A549 (cell line): ENCODE measurements at regions not wholly inside any gene's neighbourhood (a gene's known extent, or its start where the extent isn't known, plus 50 kb on each side); places are given as distances from the start of the nearest gene placed in this dataset.

ENCODE experiments used
- ATAC-seq, 2 experiments: fragments of 200-7000 bp in 1 of 2; fragments of >200 bp in 1 of 2; cut with Nextera tagmentation in 1 of 2; cut with Tn5 transposase in 1 of 2; 3 replicates each; pipeline versions ENCODE4 v1.8.0 to v1.9.1; 2018 to 2020; ENCODE audit warnings: mild to moderate bottlenecking in 1 of 2, moderate library complexity in 1 of 2
- CTCF ChIA-PET: fragments of 300-600 bp; sonication (Branson Sonifier 250); formaldehyde crosslinking; extraction: SDS; loops from one replicate; lab custom pipeline; 2021; ENCODE audit warnings: antibody characterized with exemption, inconsistent platforms; lab: Yijun Ruan, JAX
- POLR2A ChIA-PET: fragments of 350-600 bp; formaldehyde crosslinking; extraction: SDS; loops from one replicate; lab custom pipeline; 2021; ENCODE audit warnings: antibody characterized with exemption, inconsistent platforms; lab: Yijun Ruan, JAX
- DNase-seq, 2 experiments: peaks; one replicate each; pipeline versions ENCODE4 v3.0.0 to v3.0.0-alpha.2; 2011 to 2016; ENCODE audit warnings: low read depth in 1 of 2, low spot score in 1 of 2
- FAIRE-seq: peaks from 2 replicates; lab custom pipeline; 2011; peaks lifted over from hg19 to GRCh38; lab: Jason Lieb, UNC
- H3K27ac ChIP-seq, 2 experiments: fragments of >200 bp; sonication (Bioruptor Twin); formaldehyde crosslinking; 3 replicates each; pipeline ENCODE4 v1.5.1; 2016 to 2017
- H3K4me1 ChIP-seq: fragments of >200 bp; sonication (Bioruptor Twin); formaldehyde crosslinking; 3 replicates; pipeline ENCODE4 v1.6.1; 2016
- H3K4me2 ChIP-seq: fragments of >200 bp; sonication (Bioruptor Twin); formaldehyde crosslinking; 3 replicates; pipeline ENCODE4 v1.6.1; 2016
- H3K4me3 ChIP-seq: fragments of >200 bp; sonication (Bioruptor Twin); formaldehyde crosslinking; 3 replicates; pipeline ENCODE4 v1.5.1; 2016
- H3K9me3 ChIP-seq: fragments of >200 bp; sonication (Bioruptor Twin); formaldehyde crosslinking; 3 replicates; pipeline ENCODE4 v1.6.1; 2016
- BHLHE40 ChIP-seq: IDR thresholded peaks from 2 replicates; pipeline ENCODE4 v1.6.1; 2012; ENCODE audit warnings: low read depth, low read length, inconsistent platforms
- CBX2 ChIP-seq: fragments of 200-600 bp; sonication (generic); IDR thresholded peaks from 2 replicates; pipeline ENCODE4 v1.6.1; 2016; ENCODE audit warnings: low read depth, mild to moderate bottlenecking, borderline replicate concordance
- CHD2 ChIP-seq: fragments of 150-350 bp; IDR thresholded peaks from 2 replicates; pipeline ENCODE4 v1.6.1; 2014; ENCODE audit warnings: low read length; ENCODE audit not compliant: partially characterized antibody
- CHD4 ChIP-seq: fragments of 200-600 bp; sonication (generic); IDR thresholded peaks from 2 replicates; pipeline ENCODE4 v1.6.1; 2016; ENCODE audit warnings: antibody characterized with exemption, mild to moderate bottlenecking, borderline replicate concordance
- CTCF ChIP-seq: fragments of >200 bp; sonication (Bioruptor Twin); formaldehyde crosslinking; IDR thresholded peaks from 3 replicates; pipeline ENCODE4 v1.5.1; 2016
- ELK1 ChIP-seq: fragments of 150-350 bp; IDR thresholded peaks from 2 replicates; pipeline ENCODE4 v1.6.1; 2014; ENCODE audit warnings: low read depth, mild to moderate bottlenecking, low read length
- FOSL2 ChIP-seq, 2 experiments: fragments of 450-650 bp in 1 of 2; fragments of >200 bp in 1 of 2; sonication (Bioruptor Twin) in 1 of 2; formaldehyde crosslinking; IDR thresholded peaks; 2 replicates each; pipeline versions ENCODE4 v1.5.0 to v1.6.1; 2016 to 2020; ENCODE audit warnings: mild to moderate bottlenecking in 1 of 2, moderate library complexity in 1 of 2
- HES2 ChIP-seq: fragments of >200 bp; sonication (Bioruptor Twin); formaldehyde crosslinking; IDR thresholded peaks from 2 replicates; pipeline ENCODE4 v1.6.1; 2016
- HEYL ChIP-seq: fragments of 250-450 bp; sonication (Bioruptor Pico); IDR thresholded peaks from 2 replicates; pipeline ENCODE4 v1.8.0; 2021; ENCODE audit warnings: mild to moderate bottlenecking, moderate library complexity
- HMGXB4 ChIP-seq: fragments of 250-450 bp; sonication (Bioruptor Pico); IDR thresholded peaks from 2 replicates; pipeline ENCODE4 v1.5.0; 2021; ENCODE audit warnings: mild to moderate bottlenecking, moderate library complexity, borderline replicate concordance
- HOXB13 ChIP-seq: fragments of 250-450 bp; sonication (Bioruptor Pico); IDR thresholded peaks from 2 replicates; pipeline ENCODE4 v1.5.0; 2020; ENCODE audit warnings: low read depth, mild to moderate bottlenecking, moderate library complexity
- JUNB ChIP-seq: fragments of >200 bp; sonication (Bioruptor Twin); formaldehyde crosslinking; IDR thresholded peaks from 2 replicates; pipeline ENCODE4 v1.6.1; 2016
- MAZ ChIP-seq: fragments of 150-350 bp; IDR thresholded peaks from 2 replicates; pipeline ENCODE4 v1.6.1; 2014; ENCODE audit warnings: antibody characterized with exemption, low read depth, low read length, borderline replicate concordance
- MYC ChIP-seq: IDR thresholded peaks from 2 replicates; pipeline ENCODE4 v1.6.1; 2012; ENCODE audit warnings: mild to moderate bottlenecking, inconsistent platforms, low read length, improper control_type of control experiment, borderline replicate concordance
- NR3C1 ChIP-seq: fragments of >200 bp; sonication (Bioruptor Twin); formaldehyde crosslinking; IDR thresholded peaks from 3 replicates; pipeline ENCODE4 v1.6.1; 2017
- PHF8 ChIP-seq: fragments of 200-600 bp; sonication (generic); IDR thresholded peaks from 2 replicates; pipeline ENCODE4 v1.6.1; 2016; ENCODE audit warnings: low read depth, mild to moderate bottlenecking, antibody characterized with exemption, moderate library complexity, borderline replicate concordance
- POLR2A ChIP-seq: IDR thresholded peaks from 2 replicates; pipeline ENCODE4 v1.6.1; 2012; ENCODE audit warnings: mild to moderate bottlenecking, low read length
- POLR2AphosphoS2 ChIP-seq: conservative IDR thresholded peaks from 2 replicates; pipeline ENCODE4 v1.6.1; 2012; ENCODE audit warnings: low read length, improper control_type of control experiment, inconsistent platforms
- RAD21 ChIP-seq, 2 experiments: fragments of >200 bp in 1 of 2; sonication (Bioruptor Twin) in 1 of 2; formaldehyde crosslinking in 1 of 2; IDR thresholded peaks in 1 of 2; conservative IDR thresholded peaks in 1 of 2; 2 replicates in 1 of 2; 3 replicates in 1 of 2; pipeline ENCODE4 v1.6.1; 2012 to 2018; ENCODE audit warnings: inconsistent platforms in 1 of 2
- RARB ChIP-seq: fragments of 250-450 bp; sonication (Bioruptor Pico); IDR thresholded peaks from 2 replicates; pipeline ENCODE4 v1.8.0; 2021; ENCODE audit warnings: mild to moderate bottlenecking, moderate library complexity
- RFX5 ChIP-seq: fragments of 450-650 bp; IDR thresholded peaks from 2 replicates; pipeline ENCODE4 v1.7.1; 2014; ENCODE audit warnings: antibody characterized with exemption, mild to moderate bottlenecking, moderate library complexity
- SMC3 ChIP-seq: fragments of >200 bp; sonication (Bioruptor Twin); formaldehyde crosslinking; IDR thresholded peaks from 3 replicates; pipeline ENCODE4 v1.6.1; 2018; ENCODE audit warnings: inconsistent platforms
- SREBF2 ChIP-seq: fragments of 450-650 bp; IDR thresholded peaks from 2 replicates; pipeline ENCODE4 v1.6.1; 2014; ENCODE audit warnings: mild to moderate bottlenecking, moderate library complexity
- WGBS: methylation state at CpG from one replicate; pipeline ENCODE4 v1.1.6; 2017; ENCODE audit errors: missing lambda C conversion rate; 5-methylcytosine and 5-hydroxymethylcytosine counted together
- TF ChIP-seq, protein P1 (sequence below): fragments of 250-450 bp; sonication (Bioruptor Pico); IDR thresholded peaks from 2 replicates; pipeline ENCODE4 v1.5.0; 2020; ENCODE audit warnings: low read depth, mild to moderate bottlenecking, moderate library complexity

DNA sequence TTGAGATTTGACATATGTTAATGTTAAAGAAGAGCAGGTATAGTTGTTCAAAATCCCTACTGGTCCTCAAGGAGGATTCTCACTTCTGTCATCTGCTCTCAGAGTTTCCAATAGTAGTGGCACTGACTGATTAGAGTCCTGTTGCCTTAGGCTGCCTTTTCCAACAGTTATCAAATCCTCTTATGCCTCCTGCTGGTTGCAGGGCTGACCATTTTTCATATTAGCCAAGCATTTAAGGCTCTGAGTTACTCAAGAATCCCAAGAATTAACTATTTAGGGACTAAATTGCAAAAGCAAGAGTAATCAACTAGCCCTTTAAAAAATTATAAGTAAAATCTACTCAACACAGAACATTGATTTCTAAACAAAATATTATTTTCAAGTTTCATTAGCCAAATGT, 212.0 kb upstream of the CHORDC1 start:
- Histone ChIP-seq H3K27ac (no peak overlapping the region), H3K4me3 (no peak overlapping the region), H3K9me3 (no peaks in the 10 kb centered on the region), H3K4me2 (no peak overlapping the region), H3K4me1 (no peaks in the 10 kb centered on the region)
- ChIA-PET CTCF (interaction anchor here (1.1 kb wide), 1 partner anchor 146 kb away, joined by 3 read pairs; no protein-coding TSS in a partner anchor), POLR2A (no interaction called here)
- no peak for ATAC-seq
- TF ChIP-seq PHF8: no peak
- no peak for TF ChIP-seq CBX2
- 0 out of 5 replicates have a peak, but pooled peaks of 1 of the 2 experiments have one; percentile 15 for TF ChIP-seq RAD21 (conservative IDR thresholded peaks at IDR 0.05 in 1 of 2, IDR thresholded peaks at IDR 0.05 in 1 of 2)
- FAIRE-seq: no peak
- peak in 1 of 2 experiments; percentile 30 for DNase-seq

DNA sequence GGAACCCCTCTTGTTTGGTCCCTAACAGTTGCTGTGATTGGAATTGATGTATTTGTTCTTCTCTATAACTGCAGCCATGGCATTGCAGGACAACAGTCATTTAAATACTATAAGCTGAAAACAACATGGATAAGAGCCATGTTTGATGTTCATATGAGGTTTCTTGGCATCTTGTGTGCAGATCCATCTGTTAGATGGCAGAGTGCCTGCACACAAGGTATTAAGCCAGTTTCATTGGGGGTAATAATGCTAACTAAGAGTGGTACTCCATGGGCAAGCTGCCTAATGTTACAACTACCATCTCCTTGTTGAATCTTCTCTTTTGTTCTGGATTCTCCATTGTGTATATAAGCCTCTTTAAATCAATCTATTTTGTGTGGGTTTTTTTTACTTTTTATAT, 206.0 kb upstream of the CHORDC1 start:
- Histone ChIP-seq H3K4me2 (no peak overlapping the region), H3K4me3 (no peak overlapping the region), H3K4me1 (no peaks in the 10 kb centered on the region), H3K27ac (no peak overlapping the region), H3K9me3 (no peaks in the 10 kb centered on the region)
- FAIRE-seq (no peak), ATAC-seq (no peak), DNase-seq (no peak)
- ChIA-PET POLR2A (no interaction called here), CTCF (no interaction called here)
- no peak for TF ChIP-seq NR3C1
- no peak for TF ChIP-seq FOSL2 (IDR thresholded peaks at IDR 0.05)
- no peak for TF ChIP-seq FOSL2 (CRISPR knock-in tag; IDR thresholded peaks at IDR 0.05)
- no peak for TF ChIP-seq JUNB
- TF ChIP-seq, protein P1, sequence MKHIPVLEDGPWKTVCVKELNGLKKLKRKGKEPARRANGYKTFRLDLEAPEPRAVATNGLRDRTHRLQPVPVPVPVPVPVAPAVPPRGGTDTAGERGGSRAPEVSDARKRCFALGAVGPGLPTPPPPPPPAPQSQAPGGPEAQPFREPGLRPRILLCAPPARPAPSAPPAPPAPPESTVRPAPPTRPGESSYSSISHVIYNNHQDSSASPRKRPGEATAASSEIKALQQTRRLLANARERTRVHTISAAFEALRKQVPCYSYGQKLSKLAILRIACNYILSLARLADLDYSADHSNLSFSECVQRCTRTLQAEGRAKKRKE (CRISPR knock-in tag): no peak
- TF ChIP-seq RAD21 (conservative IDR thresholded peaks at IDR 0.05 in 1 of 2, IDR thresholded peaks at IDR 0.05 in 1 of 2): no peak
- no peak for TF ChIP-seq HMGXB4
- TF ChIP-seq BHLHE40: no peak
- TF ChIP-seq RFX5: no peak
- TF ChIP-seq HOXB13 (CRISPR knock-in tag): no peak
- no peak for TF ChIP-seq ELK1

- POLR2A ChIA-PET: no interaction called here
- Histone ChIP-seq H3K4me1 (no peaks in the 10 kb centered on the region), H3K9me3 (no peaks in the 10 kb centered on the region), H3K4me2 (no peak overlapping the region), H3K4me3 (no peak overlapping the region), H3K27ac (no peak overlapping the region)
- no peak for DNase-seq
- no peak for FAIRE-seq
- 18% methylated on average over 5 of the region's 5 CpGs for WGBS
- ATAC-seq: no peak
- TF ChIP-seq CHD2: no peak
- TF ChIP-seq, all 56 proteins: peak for 0
- CTCF ChIA-PET: no interaction called here
These were observed 203.6 kb upstream of the CHORDC1 start for GRCh38 chr11:90426442-90426841.

GRCh38 chr11:90423378-90423777, 200.5 kb upstream of the CHORDC1 start:
- CTCF ChIA-PET: no interaction called here
- 97% methylated on average over 1 of the region's 1 CpG for WGBS
- TF ChIP-seq CTCF: no peak
- TF ChIP-seq HES2: no peak
- no peak for TF ChIP-seq CBX2
- TF ChIP-seq POLR2A: no peak
- TF ChIP-seq SMC3: no peak
- TF ChIP-seq MAZ: no peak
- no peak for TF ChIP-seq HEYL (CRISPR knock-in tag)
- no peak for TF ChIP-seq POLR2AphosphoS2
- TF ChIP-seq MYC: no peak
- TF ChIP-seq SREBF2: no peak
- TF ChIP-seq CHD4: no peak
- no peak for TF ChIP-seq RARB
- no peak for TF ChIP-seq RFX5
- TF ChIP-seq ELK1: no peak

More at GRCh38 chr11:90423378-90423777, 200.5 kb upstream of the CHORDC1 start:
- Histone ChIP-seq H3K4me3 (no peak overlapping the region), H3K27ac (no peak overlapping the region), H3K4me2 (no peak overlapping the region), H3K4me1 (no peaks in the 10 kb centered on the region), H3K9me3 (no peaks in the 10 kb centered on the region)
- no peak for FAIRE-seq
- ATAC-seq: no peak
- POLR2A ChIA-PET: no interaction called here
- DNase-seq: no peak
